ENCODE measurements at regions not wholly inside any gene's neighbourhood (a gene's known extent, or its start where the extent isn't known, plus 50 kb on each side); places are given as distances from the start of the nearest gene placed in this dataset.

DNA sequence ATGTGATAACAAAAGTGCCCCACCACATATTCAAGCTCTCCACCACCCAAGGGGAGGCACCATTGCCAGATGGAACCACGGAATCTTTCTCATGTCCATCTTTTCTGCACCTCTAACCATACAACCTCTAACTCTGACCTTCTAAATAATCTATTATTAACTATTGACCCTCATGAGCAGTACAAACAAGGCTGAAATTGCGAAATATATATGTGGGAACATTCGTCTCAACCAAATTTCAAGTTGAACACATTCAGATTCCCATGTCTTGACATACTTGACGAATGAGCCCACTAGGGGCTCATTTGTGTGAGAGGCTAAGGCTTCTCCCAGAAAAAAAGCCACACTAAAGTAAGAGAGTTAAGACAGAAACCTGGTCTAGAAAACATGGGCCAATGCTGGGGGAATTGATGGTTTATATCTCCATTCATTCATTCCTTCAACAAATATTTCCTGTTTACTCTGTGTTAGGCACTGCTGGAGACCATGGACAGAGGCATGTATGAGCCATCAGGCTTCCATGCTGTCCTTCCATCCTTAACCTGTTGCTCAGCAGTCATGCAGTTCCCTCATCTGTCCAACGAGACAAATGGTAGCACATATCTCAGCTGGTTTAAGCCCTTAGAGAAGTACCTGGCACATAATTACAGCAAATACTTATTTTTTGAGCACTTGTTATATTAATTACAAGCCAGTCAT, 130.4 kb downstream of the ESM1 start:
- TF ChIP-seq, protein P1, sequence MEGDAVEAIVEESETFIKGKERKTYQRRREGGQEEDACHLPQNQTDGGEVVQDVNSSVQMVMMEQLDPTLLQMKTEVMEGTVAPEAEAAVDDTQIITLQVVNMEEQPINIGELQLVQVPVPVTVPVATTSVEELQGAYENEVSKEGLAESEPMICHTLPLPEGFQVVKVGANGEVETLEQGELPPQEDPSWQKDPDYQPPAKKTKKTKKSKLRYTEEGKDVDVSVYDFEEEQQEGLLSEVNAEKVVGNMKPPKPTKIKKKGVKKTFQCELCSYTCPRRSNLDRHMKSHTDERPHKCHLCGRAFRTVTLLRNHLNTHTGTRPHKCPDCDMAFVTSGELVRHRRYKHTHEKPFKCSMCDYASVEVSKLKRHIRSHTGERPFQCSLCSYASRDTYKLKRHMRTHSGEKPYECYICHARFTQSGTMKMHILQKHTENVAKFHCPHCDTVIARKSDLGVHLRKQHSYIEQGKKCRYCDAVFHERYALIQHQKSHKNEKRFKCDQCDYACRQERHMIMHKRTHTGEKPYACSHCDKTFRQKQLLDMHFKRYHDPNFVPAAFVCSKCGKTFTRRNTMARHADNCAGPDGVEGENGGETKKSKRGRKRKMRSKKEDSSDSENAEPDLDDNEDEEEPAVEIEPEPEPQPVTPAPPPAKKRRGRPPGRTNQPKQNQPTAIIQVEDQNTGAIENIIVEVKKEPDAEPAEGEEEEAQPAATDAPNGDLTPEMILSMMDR (optimal IDR thresholded peaks at IDR 0.05 in 1 of 3, IDR thresholded peaks at IDR 0.05 in 1 of 3, conservative IDR thresholded peaks at IDR 0.05 in 1 of 3; ENCODE audit: extremely low read depth in 1 of 3, insufficient read depth in 2 of 3, low read length in 3 of 3) = no peak
- no peak for TF ChIP-seq EZH2 (IDR thresholded peaks at IDR 0.05; ENCODE audit: low read length)

Measured in keratinocyte (primary cell).